ENCODE measurements at regions not wholly inside any gene's neighbourhood (a gene's known extent, or its start where the extent isn't known, plus 50 kb on each side); places are given as distances from the start of the nearest gene placed in this dataset.

- no peak for DNase-seq (ENCODE audit: low read depth)
These were observed 1578.4 kb upstream of the IGFBP7 start for GRCh38 chr4:58688568-58688967.

- no peak for DNase-seq (ENCODE audit: low read depth)
These were observed 1569.7 kb upstream of the IGFBP7 start for GRCh38 chr4:58679886-58680285.

- DNase-seq (ENCODE audit: low read depth): no peak
These were observed 1568.9 kb upstream of the IGFBP7 start for GRCh38 chr4:58679051-58679450.

- no peak for DNase-seq (ENCODE audit: low read depth)
These were observed 1559.6 kb upstream of the IGFBP7 start for GRCh38 chr4:58669783-58670182.

- no peak for DNase-seq (ENCODE audit: low read depth)
These were observed 1555.5 kb upstream of the IGFBP7 start for GRCh38 chr4:58665649-58666048.

- no peak for DNase-seq (ENCODE audit: low read depth)
These were observed 1548.5 kb upstream of the IGFBP7 start for GRCh38 chr4:58658701-58659100.

GRCh38 chr4:58653251-58653650 is 1543.1 kb upstream of the IGFBP7 start:
- no peak for DNase-seq (ENCODE audit: low read depth)

GRCh38 chr4:58649226-58649625 is 1539.0 kb upstream of the IGFBP7 start:
- no peak for DNase-seq (ENCODE audit: low read depth)

GRCh38 chr4:58646126-58646525 is 1535.9 kb upstream of the IGFBP7 start:
- no peak for DNase-seq (ENCODE audit: low read depth)

GRCh38 chr4:58644549-58644948 is 1534.4 kb upstream of the IGFBP7 start:
- no peak for DNase-seq (ENCODE audit: low read depth)

GRCh38 chr4:58636381-58636780 is 1526.2 kb upstream of the IGFBP7 start:
- no peak for DNase-seq (ENCODE audit: low read depth)

- no peak for DNase-seq (ENCODE audit: low read depth)
These were observed 1507.0 kb upstream of the IGFBP7 start for GRCh38 chr4:58617226-58617625.

- no peak for DNase-seq (ENCODE audit: low read depth)
These were observed 1500.8 kb upstream of the IGFBP7 start for GRCh38 chr4:58611012-58611411.

GRCh38 chr4:58606303-58606702 is 1496.1 kb upstream of the IGFBP7 start:
- no peak for DNase-seq (ENCODE audit: low read depth)

GRCh38 chr4:58603951-58604350 is 1493.8 kb upstream of the IGFBP7 start:
- DNase-seq (ENCODE audit: low read depth): no peak

- DNase-seq (ENCODE audit: low read depth): no peak
These were observed 1492.7 kb upstream of the IGFBP7 start for GRCh38 chr4:58602731-58603359.

GRCh38 chr4:58602022-58602421 is 1491.8 kb upstream of the IGFBP7 start:
- DNase-seq (ENCODE audit: low read depth): no peak

GRCh38 chr4:58600290-58600689 is 1490.1 kb upstream of the IGFBP7 start:
- no peak for DNase-seq (ENCODE audit: low read depth)

GRCh38 chr4:58590722-58591121 is 1480.5 kb upstream of the IGFBP7 start:
- DNase-seq (ENCODE audit: low read depth): no peak

- no peak for DNase-seq (ENCODE audit: low read depth)
These were observed 1477.7 kb upstream of the IGFBP7 start for GRCh38 chr4:58587856-58588255.

- DNase-seq (ENCODE audit: low read depth): no peak
These were observed 1456.1 kb upstream of the IGFBP7 start for GRCh38 chr4:58566260-58566659.

GRCh38 chr4:58564695-58565475 is 1454.7 kb upstream of the IGFBP7 start:
- no peak for DNase-seq (ENCODE audit: low read depth)

- DNase-seq (ENCODE audit: low read depth): no peak
These were observed 1451.0 kb upstream of the IGFBP7 start for GRCh38 chr4:58561170-58561569.

- DNase-seq (ENCODE audit: low read depth): no peak
These were observed 1450.6 kb upstream of the IGFBP7 start for GRCh38 chr4:58560736-58561135.
